T-helper 2 cell treated with Interferon-gamma antibody and Interleukin-4, amounts not matched to agents 5 μg/mL and 100 μg/mL, for 36 hours (primary cell): ENCODE measurements at regions not wholly inside any gene's neighbourhood (a gene's known extent, or its start where the extent isn't known, plus 50 kb on each side); places are given as distances from the start of the nearest gene placed in this dataset.
"Not testable (repeated sequence)": the region's sequence is repeated elsewhere in the genome, so short reads cannot be mapped to it uniquely, and the experiment has no call there.

Experiments
- DNase-seq: peaks from one replicate; pipeline ENCODE4 v3.0.0; 2021; ENCODE audit warnings: low spot score
- H3K27ac Mint-ChIP-seq: one replicate; pipeline ENCODE4 v1.8.0; 2021; ENCODE audit warnings: mild to moderate bottlenecking, mixed read lengths
- H3K27me3 Mint-ChIP-seq: one replicate; pipeline ENCODE4 v1.8.0; 2021; ENCODE audit warnings: low read depth, mixed read lengths
- H3K36me3 Mint-ChIP-seq: one replicate; pipeline ENCODE4 v1.8.0; 2021; ENCODE audit warnings: low read depth, mixed read lengths
- H3K4me1 Mint-ChIP-seq: one replicate; pipeline ENCODE4 v1.8.0; 2021; ENCODE audit warnings: low read depth, mixed read lengths
- H3K4me3 Mint-ChIP-seq: one replicate; pipeline ENCODE4 v1.8.0; 2022; ENCODE audit warnings: mild to moderate bottlenecking, moderate library complexity, mixed read lengths
- H3K9me3 Mint-ChIP-seq: one replicate; pipeline ENCODE4 v1.8.0; 2021; ENCODE audit warnings: mixed read lengths

- no peak overlapping the region for H3K27ac Mint-ChIP-seq
- no peaks in the 10 kb centered on the region for H3K36me3 Mint-ChIP-seq
- H3K9me3 Mint-ChIP-seq = no peaks in the 10 kb centered on the region
- H3K4me3 Mint-ChIP-seq = no peak overlapping the region
- DNase-seq = no peak
- H3K27me3 Mint-ChIP-seq = peaks cover 3% of the 10 kb centered on the region
- H3K4me1 Mint-ChIP-seq = no peaks in the 10 kb centered on the region
Measured at GRCh38 chr1:88609051-88609450, 75.0 kb upstream of the PKN2 start.

- H3K4me1 Mint-ChIP-seq = no peaks in the 10 kb centered on the region
- H3K9me3 Mint-ChIP-seq = no peaks in the 10 kb centered on the region
- H3K4me3 Mint-ChIP-seq = no peak overlapping the region
- DNase-seq = no peak
- H3K36me3 Mint-ChIP-seq = no peaks in the 10 kb centered on the region
- H3K27me3 Mint-ChIP-seq = peaks cover 3% of the 10 kb centered on the region
- H3K27ac Mint-ChIP-seq = no peak overlapping the region
Measured at GRCh38 chr1:88610687-88611086, 73.4 kb upstream of the PKN2 start.

GRCh38 chr1:88612292-88612691 lies 71.8 kb upstream of the PKN2 start:
- Mint-ChIP-seq H3K36me3 (no peaks in the 10 kb centered on the region), H3K27ac (no peak overlapping the region), H3K27me3 (peaks cover 3% of the 10 kb centered on the region), H3K9me3 (peaks cover 6% of the 10 kb centered on the region), H3K4me1 (no peaks in the 10 kb centered on the region), H3K4me3 (no peak overlapping the region)
- DNase-seq = no peak

- Mint-ChIP-seq H3K27me3 (peaks cover 3% of the 10 kb centered on the region), H3K4me3 (no peak overlapping the region), H3K27ac (no peak overlapping the region), H3K9me3 (peaks cover 11% of the 10 kb centered on the region), H3K4me1 (no peaks in the 10 kb centered on the region), H3K36me3 (no peaks in the 10 kb centered on the region)
- no peak for DNase-seq
Measured at GRCh38 chr1:88612773-88613172, 71.3 kb upstream of the PKN2 start.

GRCh38 chr1:88618331-88618730 lies 65.7 kb upstream of the PKN2 start:
- H3K27ac Mint-ChIP-seq = no peak overlapping the region
- no peaks in the 10 kb centered on the region for H3K27me3 Mint-ChIP-seq
- H3K36me3 Mint-ChIP-seq = peaks cover 4% of the 10 kb centered on the region
- H3K9me3 Mint-ChIP-seq = peaks cover 44% of the 10 kb centered on the region
- H3K4me3 Mint-ChIP-seq = no peak overlapping the region
- DNase-seq = no peak
- H3K4me1 Mint-ChIP-seq = no peaks in the 10 kb centered on the region

DNA sequence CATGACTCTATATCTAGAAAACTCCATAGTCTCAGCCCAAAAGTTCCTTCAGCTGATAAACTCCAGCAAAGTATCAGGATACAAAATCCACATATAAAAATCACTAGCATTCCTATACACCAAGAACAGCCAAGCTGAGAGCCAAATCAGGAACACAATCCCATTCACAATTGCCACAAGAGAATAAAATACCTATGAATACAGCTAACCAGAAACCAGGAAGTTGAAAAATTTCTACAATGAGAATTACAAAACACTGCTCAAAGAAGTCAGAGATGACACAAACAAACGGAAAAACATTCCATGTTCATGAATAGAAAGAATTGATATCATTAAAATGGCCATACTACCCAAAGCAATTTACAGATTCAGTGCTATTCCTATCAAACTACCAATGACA lies 61.0 kb upstream of the PKN2 start:
- not testable (repeated sequence) for H3K36me3 Mint-ChIP-seq, H3K27me3 Mint-ChIP-seq, H3K27ac Mint-ChIP-seq, H3K4me3 Mint-ChIP-seq, H3K4me1 Mint-ChIP-seq, DNase-seq
- H3K9me3 Mint-ChIP-seq = peaks cover 29% of the 10 kb centered on the region
